BJ (cell line): ENCODE measurements at regions not wholly inside any gene's neighbourhood (a gene's known extent, or its start where the extent isn't known, plus 50 kb on each side); places are given as distances from the start of the nearest gene placed in this dataset.

Source experiments
- CTCF ChIA-PET: fragments of 350-600 bp; formaldehyde crosslinking; extraction: SDS; loops from one replicate; lab custom pipeline; 2021; ENCODE audit warnings: antibody characterized with exemption, inconsistent platforms; lab: Yijun Ruan, JAX
- POLR2A ChIA-PET: fragments of 300-600 bp; sonication (Branson Sonifier 250); formaldehyde crosslinking; extraction: SDS; loops from one replicate; lab custom pipeline; 2021; ENCODE audit warnings: antibody characterized with exemption; lab: Charles Lee
- DNase-seq: peaks from one replicate; pipeline ENCODE4 v3.0.0-alpha.2; 2011; ENCODE audit warnings: low read depth
- H3K27me3 ChIP-seq: 2 replicates; pipeline ENCODE4 v1.6.0; 2011; ENCODE audit warnings: low read length; ENCODE audit not compliant: control insufficient read depth, insufficient read depth
- H3K36me3 ChIP-seq: 2 replicates; pipeline ENCODE4 v1.5.1; 2011; ENCODE audit warnings: low read length; ENCODE audit not compliant: control insufficient read depth, insufficient read depth
- H3K4me3 ChIP-seq: 2 replicates; pipeline ENCODE4 v1.5.1; 2011; ENCODE audit warnings: low read depth, mild to moderate bottlenecking, control low read depth, low read length
- CTCF ChIP-seq: IDR thresholded peaks from 2 replicates; pipeline ENCODE4 v1.5.1; 2011; ENCODE audit warnings: low read depth, mild to moderate bottlenecking, control low read depth, inconsistent platforms, low read length, moderate library complexity; ENCODE audit not compliant: insufficient read depth

- DNase-seq, result no peak
- Histone ChIP-seq H3K4me3 (no peak overlapping the region), H3K36me3 (no peaks in the 10 kb centered on the region), H3K27me3 (no peaks in the 10 kb centered on the region)
- ChIA-PET CTCF (no interaction called here), POLR2A (no interaction called here)
- TF ChIP-seq CTCF, result no peak
These were observed 273.5 kb upstream of the ST8SIA4 start for GRCh38 chr5:101176605-101177004.

DNA sequence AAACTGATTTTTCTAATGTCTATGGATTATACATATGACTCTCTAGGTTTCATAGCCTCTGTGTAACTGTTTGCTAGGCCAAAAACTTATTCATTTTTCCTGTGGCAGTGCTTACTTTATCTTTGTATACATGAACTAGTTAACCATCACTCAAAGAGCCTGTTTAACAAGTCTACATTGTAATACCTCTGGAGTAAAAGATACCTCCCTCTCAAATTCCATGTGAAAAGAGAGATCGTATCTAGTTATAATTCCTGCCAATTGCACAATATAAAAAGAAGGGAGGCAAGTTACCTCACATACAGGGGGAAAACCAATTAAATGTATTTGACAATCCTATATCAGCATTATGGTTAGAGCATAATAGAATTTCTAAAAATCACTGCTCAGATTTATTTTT, 271.9 kb upstream of the ST8SIA4 start:
- ChIA-PET CTCF (no interaction called here), POLR2A (no interaction called here)
- no peaks in the 10 kb centered on the region for H3K36me3 ChIP-seq
- no peak for DNase-seq
- H3K27me3 ChIP-seq, result no peaks in the 10 kb centered on the region
- TF ChIP-seq CTCF, result no peak
- H3K4me3 ChIP-seq, result no peak overlapping the region

DNA sequence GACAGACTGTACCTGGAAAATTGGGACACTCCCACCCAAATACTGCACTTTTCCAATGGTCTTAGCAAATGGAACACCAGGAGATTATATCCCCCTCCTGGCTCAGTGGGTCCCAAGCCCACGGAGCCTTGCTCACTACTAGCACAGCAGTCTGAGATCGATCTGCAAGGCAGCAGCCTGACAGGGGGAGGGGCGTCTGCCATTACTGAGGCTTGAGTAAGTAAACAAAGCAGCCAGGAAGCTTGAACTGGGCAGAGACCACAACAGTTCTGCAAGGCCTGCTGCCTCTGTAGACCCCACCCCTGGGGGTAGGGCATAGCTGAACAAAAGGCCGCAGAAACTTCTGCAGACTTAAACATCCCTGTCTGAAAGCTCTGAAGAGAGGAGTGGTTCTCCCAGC, 260.0 kb upstream of the ST8SIA4 start:
- Histone ChIP-seq H3K4me3 (no peak overlapping the region), H3K36me3 (no peaks in the 10 kb centered on the region), H3K27me3 (no peaks in the 10 kb centered on the region)
- ChIA-PET POLR2A (no interaction called here), CTCF (no interaction called here)
- no peak for TF ChIP-seq CTCF
- no peak for DNase-seq

DNA sequence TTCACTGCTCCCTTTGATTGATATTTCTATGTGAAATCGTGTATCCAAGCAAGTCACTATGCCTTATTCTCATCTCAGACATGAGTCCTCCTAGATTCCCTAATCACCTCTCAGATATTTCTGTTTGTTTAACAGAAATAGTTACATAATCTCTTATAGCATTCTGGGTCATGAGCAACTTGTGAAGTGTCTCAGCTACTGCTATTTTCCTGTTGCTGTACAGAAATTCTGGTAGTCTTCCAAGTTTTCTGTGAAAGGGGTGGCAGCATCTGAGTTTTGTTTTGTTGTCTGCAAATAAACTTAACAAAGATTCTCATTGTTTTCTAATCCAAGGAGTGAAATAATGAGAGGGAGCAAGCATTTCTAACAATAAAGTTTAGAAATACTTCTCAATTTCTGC, 256.9 kb upstream of the ST8SIA4 start:
- ChIA-PET CTCF (no interaction called here), POLR2A (no interaction called here)
- no peak for DNase-seq

DNA sequence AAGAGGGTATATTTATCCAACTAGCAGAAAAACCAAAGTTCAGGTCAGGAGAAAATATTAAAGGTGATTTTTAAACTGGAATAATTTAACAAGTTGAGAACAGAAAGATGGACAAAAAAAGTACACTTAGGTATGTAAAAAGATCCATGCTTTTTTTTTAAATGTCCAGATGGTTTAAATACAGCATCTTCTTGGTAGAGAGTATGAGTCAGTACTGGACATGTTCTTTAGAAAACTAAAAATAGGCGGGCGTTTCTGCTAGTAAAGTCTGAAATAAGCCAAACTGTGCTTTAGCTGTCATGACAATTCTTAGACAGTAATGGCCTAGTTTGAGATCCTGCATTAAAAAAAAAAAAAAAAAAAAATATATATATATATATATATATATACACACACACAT, 255.9 kb upstream of the ST8SIA4 start:
- POLR2A ChIA-PET, result no interaction called here
- Histone ChIP-seq H3K4me3 (no peak overlapping the region), H3K36me3 (no peaks in the 10 kb centered on the region), H3K27me3 (no peaks in the 10 kb centered on the region)
- DNase-seq, result no peak
- no peak for TF ChIP-seq CTCF
- CTCF ChIA-PET, result interaction anchor here (0.8 kb wide), 1 partner anchor 697 kb away, joined by 3 read pairs; no protein-coding TSS in a partner anchor

More for the DNA sequence above, 256.9 kb upstream of the ST8SIA4 start:
- no peak for TF ChIP-seq CTCF
- no peaks in the 10 kb centered on the region for H3K27me3 ChIP-seq
- no peak overlapping the region for H3K4me3 ChIP-seq
- no peaks in the 10 kb centered on the region for H3K36me3 ChIP-seq
